Endothelial cell (in vitro differentiated cells): ENCODE measurements at regions not wholly inside any gene's neighbourhood (a gene's known extent, or its start where the extent isn't known, plus 50 kb on each side); places are given as distances from the start of the nearest gene placed in this dataset.

Experiments used
- DNase-seq: peaks from one replicate; pipeline ENCODE4 v3.0.0; 2021; ENCODE audit warnings: low spot score
- H3K27ac Mint-ChIP-seq: one replicate; pipeline ENCODE4 v1.8.0; 2021; ENCODE audit warnings: mixed read lengths, inconsistent platforms; ENCODE audit not compliant: unreplicated experiment
- H3K27me3 Mint-ChIP-seq: one replicate; pipeline ENCODE4 v1.8.0; 2021; ENCODE audit warnings: mild to moderate bottlenecking, moderate library complexity, mixed read lengths, inconsistent platforms; ENCODE audit not compliant: unreplicated experiment
- H3K36me3 Mint-ChIP-seq: one replicate; pipeline ENCODE4 v1.8.0; 2021; ENCODE audit warnings: mild to moderate bottlenecking, low read depth, mixed read lengths, inconsistent platforms; ENCODE audit not compliant: unreplicated experiment
- H3K4me1 Mint-ChIP-seq: one replicate; pipeline ENCODE4 v1.8.0; 2021; ENCODE audit warnings: mild to moderate bottlenecking, mixed read lengths, inconsistent platforms; ENCODE audit not compliant: unreplicated experiment
- H3K4me3 Mint-ChIP-seq: one replicate; pipeline ENCODE4 v1.8.0; 2021; ENCODE audit warnings: mild to moderate bottlenecking, mixed read lengths, inconsistent platforms; ENCODE audit not compliant: unreplicated experiment
- H3K9me3 Mint-ChIP-seq: one replicate; pipeline ENCODE4 v1.8.0; 2021; ENCODE audit warnings: mixed read lengths, inconsistent platforms; ENCODE audit not compliant: unreplicated experiment
- CTCF ChIP-seq: fragments of 200-600 bp; sonication (generic); IDR thresholded peaks from one replicate; pipeline ENCODE4 v1.5.0; 2021; ENCODE audit warnings: antibody characterized with exemption; ENCODE audit not compliant: unreplicated experiment

- H3K4me1 Mint-ChIP-seq, result peaks cover 40% of the 10 kb centered on the region
- H3K27ac Mint-ChIP-seq, result no peak overlapping the region
- H3K36me3 Mint-ChIP-seq, result peaks cover 19% of the 10 kb centered on the region
- TF ChIP-seq CTCF, result no peak
- DNase-seq, result no peak
- H3K27me3 Mint-ChIP-seq, result peaks cover 3% of the 10 kb centered on the region
- no peak overlapping the region for H3K4me3 Mint-ChIP-seq
- no peaks in the 10 kb centered on the region for H3K9me3 Mint-ChIP-seq
Observed at GRCh38 chr2:134129900-134130537, 123.9 kb upstream of the MGAT5 start.

GRCh38 chr2:134131681-134132489 is 122.0 kb upstream of the MGAT5 start:
- no peak for DNase-seq
- Mint-ChIP-seq H3K27me3 (peaks cover 3% of the 10 kb centered on the region), H3K4me1 (peaks cover 26% of the 10 kb centered on the region), H3K4me3 (no peak overlapping the region), H3K27ac (no peak overlapping the region), H3K9me3 (no peaks in the 10 kb centered on the region), H3K36me3 (peaks cover 15% of the 10 kb centered on the region)
- no peak for TF ChIP-seq CTCF

- H3K4me1 Mint-ChIP-seq, result peaks cover 26% of the 10 kb centered on the region
- TF ChIP-seq CTCF, result no peak
- DNase-seq, result no peak
- peaks cover 15% of the 10 kb centered on the region for H3K36me3 Mint-ChIP-seq
- H3K9me3 Mint-ChIP-seq, result no peaks in the 10 kb centered on the region
- H3K4me3 Mint-ChIP-seq, result no peak overlapping the region
- peaks cover 2% of the 10 kb centered on the region for H3K27me3 Mint-ChIP-seq
- no peak overlapping the region for H3K27ac Mint-ChIP-seq
Observed at GRCh38 chr2:134132490-134132857, 121.4 kb upstream of the MGAT5 start.

GRCh38 chr2:134133622-134134312 is 120.1 kb upstream of the MGAT5 start:
- peaks cover 6% of the 10 kb centered on the region for H3K27me3 Mint-ChIP-seq
- H3K4me1 Mint-ChIP-seq, result peaks cover 31% of the 10 kb centered on the region
- H3K27ac Mint-ChIP-seq, result no peak overlapping the region
- no peak for DNase-seq
- no peak overlapping the region for H3K4me3 Mint-ChIP-seq
- TF ChIP-seq CTCF, result no peak
- H3K9me3 Mint-ChIP-seq, result no peaks in the 10 kb centered on the region
- peaks cover 19% of the 10 kb centered on the region for H3K36me3 Mint-ChIP-seq
